ENCODE measurements at regions not wholly inside any gene's neighbourhood (a gene's known extent, or its start where the extent isn't known, plus 50 kb on each side); places are given as distances from the start of the nearest gene placed in this dataset.
"Not testable (repeated sequence)": the region's sequence is repeated elsewhere in the genome, so short reads cannot be mapped to it uniquely, and the experiment has no call there.

- H3K79me2 ChIP-seq (ENCODE audit: insufficient read depth, low read length), result no peaks in the 10 kb centered on the region
Observed at GRCh38 chr5:82956600-82956999, 120.6 kb downstream of the TMEM167A start.

GRCh38 chr5:82952326-82952725, 124.9 kb downstream of the TMEM167A start:
- no peaks in the 10 kb centered on the region for H3F3A ChIP-seq (ENCODE audit: low read depth)
- no peaks in the 10 kb centered on the region for H3K79me2 ChIP-seq (ENCODE audit: insufficient read depth, low read length)
- no peak overlapping the region for H3K4me2 ChIP-seq (ENCODE audit: low read depth, low read length, poor library complexity, severe bottlenecking)
- H3K9me3 ChIP-seq (ENCODE audit: insufficient read depth, low read depth, low read length), result peaks cover 3% of the 10 kb centered on the region; the same call in 1 of the 2 replicates
- H4K20me1 ChIP-seq (ENCODE audit: insufficient read depth, low read length, poor library complexity, severe bottlenecking), result no peaks in the 10 kb centered on the region
- H3K36me3 ChIP-seq (ENCODE audit: insufficient read depth, low read length), result no peaks in the 10 kb centered on the region
- TF ChIP-seq, protein P1, sequence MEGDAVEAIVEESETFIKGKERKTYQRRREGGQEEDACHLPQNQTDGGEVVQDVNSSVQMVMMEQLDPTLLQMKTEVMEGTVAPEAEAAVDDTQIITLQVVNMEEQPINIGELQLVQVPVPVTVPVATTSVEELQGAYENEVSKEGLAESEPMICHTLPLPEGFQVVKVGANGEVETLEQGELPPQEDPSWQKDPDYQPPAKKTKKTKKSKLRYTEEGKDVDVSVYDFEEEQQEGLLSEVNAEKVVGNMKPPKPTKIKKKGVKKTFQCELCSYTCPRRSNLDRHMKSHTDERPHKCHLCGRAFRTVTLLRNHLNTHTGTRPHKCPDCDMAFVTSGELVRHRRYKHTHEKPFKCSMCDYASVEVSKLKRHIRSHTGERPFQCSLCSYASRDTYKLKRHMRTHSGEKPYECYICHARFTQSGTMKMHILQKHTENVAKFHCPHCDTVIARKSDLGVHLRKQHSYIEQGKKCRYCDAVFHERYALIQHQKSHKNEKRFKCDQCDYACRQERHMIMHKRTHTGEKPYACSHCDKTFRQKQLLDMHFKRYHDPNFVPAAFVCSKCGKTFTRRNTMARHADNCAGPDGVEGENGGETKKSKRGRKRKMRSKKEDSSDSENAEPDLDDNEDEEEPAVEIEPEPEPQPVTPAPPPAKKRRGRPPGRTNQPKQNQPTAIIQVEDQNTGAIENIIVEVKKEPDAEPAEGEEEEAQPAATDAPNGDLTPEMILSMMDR (conservative IDR thresholded peaks at IDR 0.05; ENCODE audit: low read length), result no peak
- no peak for TF ChIP-seq EZH2phosphoT487 (IDR thresholded peaks at IDR 0.05; ENCODE audit: borderline replicate concordance)
- H3K4me1 ChIP-seq (ENCODE audit: insufficient read depth, low read length, poor library complexity, severe bottlenecking), result no peaks in the 10 kb centered on the region
- H2AFZ ChIP-seq (ENCODE audit: low read length), result no peak overlapping the region
- no peaks in the 10 kb centered on the region for H3K9me2 ChIP-seq (replicated peaks; ENCODE audit: low read depth, low read length)
- no peak overlapping the region for H3K9ac ChIP-seq (ENCODE audit: low read depth, low read length, poor library complexity, severe bottlenecking)
- no peaks in the 10 kb centered on the region for H3K27me3 ChIP-seq (ENCODE audit: insufficient read depth, low read length, poor library complexity, severe bottlenecking)
- no peak overlapping the region for H3K4me3 ChIP-seq (ENCODE audit: low read length, poor library complexity, severe bottlenecking)

More at GRCh38 chr5:82956600-82956999, 120.6 kb downstream of the TMEM167A start:
- H2AFZ ChIP-seq (ENCODE audit: low read length), result no peak overlapping the region
- H3K36me3 ChIP-seq (ENCODE audit: insufficient read depth, low read length), result no peaks in the 10 kb centered on the region
- no peaks in the 10 kb centered on the region for H3K9me2 ChIP-seq (replicated peaks; ENCODE audit: low read depth, low read length)
- peaks cover 3% of the 10 kb centered on the region; the same call in 1 of the 2 replicates for H3K9me3 ChIP-seq (ENCODE audit: insufficient read depth, low read depth, low read length)
- no peaks in the 10 kb centered on the region for H4K20me1 ChIP-seq (ENCODE audit: insufficient read depth, low read length, poor library complexity, severe bottlenecking)
- TF ChIP-seq, protein P1 (conservative IDR thresholded peaks at IDR 0.05; ENCODE audit: low read length), result no peak
- no peak for TF ChIP-seq EZH2phosphoT487 (IDR thresholded peaks at IDR 0.05; ENCODE audit: borderline replicate concordance)
- no peaks in the 10 kb centered on the region for H3K27me3 ChIP-seq (ENCODE audit: insufficient read depth, low read length, poor library complexity, severe bottlenecking)
- H3F3A ChIP-seq (ENCODE audit: low read depth), result no peaks in the 10 kb centered on the region
- no peak overlapping the region for H3K4me3 ChIP-seq (ENCODE audit: low read length, poor library complexity, severe bottlenecking)
- H3K9ac ChIP-seq (ENCODE audit: low read depth, low read length, poor library complexity, severe bottlenecking), result no peak overlapping the region
- H3K4me2 ChIP-seq (ENCODE audit: low read depth, low read length, poor library complexity, severe bottlenecking), result no peak overlapping the region
- no peaks in the 10 kb centered on the region for H3K4me1 ChIP-seq (ENCODE audit: insufficient read depth, low read length, poor library complexity, severe bottlenecking)

GRCh38 chr5:82944267-82944666, 132.9 kb downstream of the TMEM167A start:
- not testable (repeated sequence) for H3K79me2 ChIP-seq (ENCODE audit: insufficient read depth, low read length); H2AFZ ChIP-seq (ENCODE audit: low read length); H3K9me3 ChIP-seq (ENCODE audit: insufficient read depth, low read depth, low read length); H3K4me1 ChIP-seq (ENCODE audit: insufficient read depth, low read length, poor library complexity, severe bottlenecking); H3F3A ChIP-seq (ENCODE audit: low read depth); H4K20me1 ChIP-seq (ENCODE audit: insufficient read depth, low read length, poor library complexity, severe bottlenecking); H3K4me3 ChIP-seq (ENCODE audit: low read length, poor library complexity, severe bottlenecking); H3K27me3 ChIP-seq (ENCODE audit: insufficient read depth, low read length, poor library complexity, severe bottlenecking); H3K9ac ChIP-seq (ENCODE audit: low read depth, low read length, poor library complexity, severe bottlenecking); H3K9me2 ChIP-seq (replicated peaks; ENCODE audit: low read depth, low read length); H3K4me2 ChIP-seq (ENCODE audit: low read depth, low read length, poor library complexity, severe bottlenecking); H3K36me3 ChIP-seq (ENCODE audit: insufficient read depth, low read length)

DNA sequence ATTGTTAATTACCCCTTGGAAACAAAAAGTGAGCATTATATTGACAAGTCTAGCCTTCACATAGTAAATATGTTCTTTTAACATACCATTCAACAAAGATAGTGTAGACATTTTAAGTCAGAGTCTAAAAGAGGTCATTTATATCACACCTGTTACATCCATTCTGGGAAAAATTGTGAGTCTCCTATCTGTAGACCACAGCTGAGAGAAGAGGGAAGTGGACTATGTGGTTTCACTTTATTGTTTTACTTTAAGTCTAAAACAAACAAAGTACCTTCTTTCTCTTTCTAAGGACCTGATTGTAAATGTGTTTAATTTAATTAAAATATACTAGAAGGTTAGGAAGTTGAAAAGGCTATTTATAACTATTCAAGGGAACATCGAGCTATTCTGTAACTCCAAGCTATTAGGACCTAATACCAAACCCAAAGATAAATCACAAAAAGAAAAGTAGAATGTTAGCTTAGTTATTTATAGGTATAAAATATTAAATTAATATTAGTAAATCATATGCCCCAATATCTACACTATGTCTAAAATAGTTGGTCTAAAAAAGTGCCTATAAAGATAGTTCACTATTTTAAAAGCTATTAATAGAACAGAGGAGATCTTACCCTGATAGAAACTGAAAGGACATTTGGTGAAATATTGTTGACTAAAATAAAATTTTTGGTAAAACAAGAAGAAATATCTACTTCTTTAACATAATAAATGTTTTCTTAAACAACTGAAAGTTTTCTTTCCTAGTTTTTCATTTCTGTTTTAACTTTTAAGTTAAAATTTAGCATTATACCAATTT, 134.9 kb downstream of the TMEM167A start:
- Histone ChIP-seq H3K9me2 (replicated peaks; ENCODE audit: low read depth, low read length) (no peaks in the 10 kb centered on the region), H3F3A (ENCODE audit: low read depth) (no peaks in the 10 kb centered on the region), H3K4me2 (ENCODE audit: low read depth, low read length, poor library complexity, severe bottlenecking) (peak overlapping the region; percentile 3), H3K27me3 (ENCODE audit: insufficient read depth, low read length, poor library complexity, severe bottlenecking) (no peaks in the 10 kb centered on the region), H3K9me3 (ENCODE audit: insufficient read depth, low read depth, low read length) (no peaks in the 10 kb centered on the region), H3K4me3 (ENCODE audit: low read length, poor library complexity, severe bottlenecking) (no peak overlapping the region), H3K4me1 (ENCODE audit: insufficient read depth, low read length, poor library complexity, severe bottlenecking) (peaks cover 3% of the 10 kb centered on the region), H2AFZ (ENCODE audit: low read length) (no peak overlapping the region), H3K36me3 (ENCODE audit: insufficient read depth, low read length) (no peaks in the 10 kb centered on the region), H4K20me1 (ENCODE audit: insufficient read depth, low read length, poor library complexity, severe bottlenecking) (no peaks in the 10 kb centered on the region), H3K9ac (ENCODE audit: low read depth, low read length, poor library complexity, severe bottlenecking) (no peak overlapping the region), H3K79me2 (ENCODE audit: insufficient read depth, low read length) (no peaks in the 10 kb centered on the region)
- TF ChIP-seq EZH2phosphoT487 (IDR thresholded peaks at IDR 0.05; ENCODE audit: borderline replicate concordance), result no peak
- TF ChIP-seq, protein P1 (conservative IDR thresholded peaks at IDR 0.05; ENCODE audit: low read length), result no peak

Data from Loucy (cell line).